K562 (cell line): ENCODE measurements at regions not wholly inside any gene's neighbourhood (a gene's known extent, or its start where the extent isn't known, plus 50 kb on each side); places are given as distances from the start of the nearest gene placed in this dataset.

Experiments
- ATAC-seq: fragments of 200-7000 bp; cut with Tn5 transposase; 3 replicates; pipeline ENCODE4 v1.9.1; 2020; ENCODE audit warnings: moderate library complexity
- BruUV-seq: library from RNA; stranded (reverse); fragments of 400-500 nt; replicated peaks from 2 replicates; lab custom pipeline; 2021; lab: Mats Ljungman, UMichigan
- CTCF ChIA-PET: fragments of 300-600 bp; formaldehyde crosslinking; extraction: SDS; loops from one replicate; lab custom pipeline; 2021; ENCODE audit warnings: low intra/inter-chr PET ratio; lab: Yijun Ruan, JAX
- POLR2A ChIA-PET: fragments of 300-600, 350-650 bp; sonication (Branson Sonifier 250); formaldehyde crosslinking; extraction: SDS; loops from one replicate; lab custom pipeline; 2021; ENCODE audit warnings: antibody characterized with exemption, inconsistent platforms; lab: Yijun Ruan, JAX
- DNase-seq, 4 experiments: peaks; one replicate each; pipeline versions ENCODE4 v3.0.0 to v3.0.0-alpha.2; 2011 to 2018; ENCODE audit warnings: low spot score in 3 of 4, mixed read lengths in 3 of 4; ENCODE audit errors: extremely low read depth in 1 of 4
- FAIRE-seq: peaks from 2 replicates; lab custom pipeline; 2011; peaks lifted over from hg19 to GRCh38; lab: Jason Lieb, UNC
- H2AFZ ChIP-seq: 2 replicates; pipeline ENCODE4 v1.6.0; 2011; ENCODE audit warnings: low read depth, low read length, control low read depth, inconsistent platforms
- H3K27ac ChIP-seq: fragments of 200-600 bp; 3 replicates; pipeline ENCODE4 v1.8.0; 2011; ENCODE audit warnings: low read depth, mild to moderate bottlenecking, control low read depth, inconsistent platforms, low read length, moderate library complexity, mixed read lengths; ENCODE audit errors: extremely low read depth
- H3K27me3 ChIP-seq, 2 experiments: fragments of 300-600 bp in 1 of 2; 2 replicates in 1 of 2; 3 replicates in 1 of 2; pipeline versions ENCODE4 v1.6.0 to v1.8.0; 2011; ENCODE audit warnings: inconsistent platforms in 2 of 2, low read length in 2 of 2, mild to moderate bottlenecking in 1 of 2, mixed read lengths in 1 of 2, moderate library complexity in 1 of 2; ENCODE audit not compliant: control insufficient read depth in 2 of 2, insufficient read depth in 2 of 2
- H3K36me3 ChIP-seq: fragments of 300-600 bp; 3 replicates; pipeline ENCODE4 v1.8.0; 2011; ENCODE audit warnings: mild to moderate bottlenecking, low read length, inconsistent platforms; ENCODE audit not compliant: control insufficient read depth, insufficient read depth
- H3K4me1 ChIP-seq, 2 experiments: fragments of 200-600 bp in 1 of 2; replicated peaks in 1 of 2; 2 replicates in 1 of 2; 3 replicates in 1 of 2; pipeline versions ENCODE4 v1.5.1 to v1.8.0; 2011; ENCODE audit warnings: inconsistent platforms in 2 of 2, low read length in 2 of 2, mild to moderate bottlenecking in 1 of 2, mixed read lengths in 1 of 2, moderate library complexity in 1 of 2; ENCODE audit not compliant: control insufficient read depth in 2 of 2, insufficient read depth in 2 of 2
- H3K4me2 ChIP-seq: 2 replicates; pipeline ENCODE4 v1.6.1; 2011; ENCODE audit warnings: low read length, control low read depth, inconsistent platforms, mixed read lengths; ENCODE audit not compliant: insufficient read depth
- H3K4me3 ChIP-seq: fragments of 200-600 bp; sonication (generic), shearing (Covaris generic); 2 replicates; pipeline ENCODE4 v1.5.1; 2016; ENCODE audit warnings: control low read depth, inconsistent platforms
- H3K79me2 ChIP-seq: fragments of 200-600 bp; 3 replicates; pipeline ENCODE4 v1.8.0; 2011; ENCODE audit warnings: low read length, inconsistent platforms; ENCODE audit not compliant: control insufficient read depth, insufficient read depth
- H3K9ac ChIP-seq, 2 experiments: 2 replicates each; pipeline versions ENCODE4 v1.6.0 to v1.6.1; 2011; ENCODE audit warnings: low read depth in 2 of 2, low read length in 2 of 2, control low read depth in 1 of 2, inconsistent platforms in 1 of 2, mild to moderate bottlenecking in 1 of 2, mixed read lengths in 1 of 2; ENCODE audit not compliant: insufficient read depth in 1 of 2
- H3K9me1 ChIP-seq: one replicate; pipeline ENCODE4 v1.6.0; 2011; ENCODE audit warnings: inconsistent platforms, mild to moderate bottlenecking, low read length, moderate library complexity; ENCODE audit not compliant: control insufficient read depth, insufficient read depth
- H3K9me3 ChIP-seq: replicated peaks from 2 replicates; pipeline ENCODE4 v1.5.1; 2011; ENCODE audit warnings: low read depth, low read length, inconsistent platforms; ENCODE audit not compliant: control insufficient read depth, insufficient read depth
- H4K20me1 ChIP-seq: replicated peaks from 2 replicates; pipeline ENCODE4 v1.6.1; 2011; ENCODE audit warnings: low read length, inconsistent platforms, mixed read lengths; ENCODE audit not compliant: control insufficient read depth, insufficient read depth
- ELF2 ChIP-seq: fragments of 250-450 bp; sonication (Bioruptor Pico); IDR thresholded peaks from 2 replicates; pipeline ENCODE4 v1.5.0; 2021; ENCODE audit warnings: mild to moderate bottlenecking
- HNRNPK ChIP-seq: fragments of 200-400 bp; formaldehyde crosslinking; IDR thresholded peaks from one replicate; pipeline ENCODE4 v1.6.1; 2018; ENCODE audit warnings: mild to moderate bottlenecking, low read depth, low read length; ENCODE audit not compliant: poor library complexity, severe bottlenecking
- NFIX ChIP-seq: fragments of 250-450 bp; sonication (Bioruptor Pico); IDR thresholded peaks from 2 replicates; pipeline ENCODE4 v1.4.0; 2020; ENCODE audit warnings: low read depth, mild to moderate bottlenecking, moderate library complexity
- RAD51 ChIP-seq: fragments of 450-650 bp; IDR thresholded peaks from 2 replicates; pipeline ENCODE4 v1.7.1; 2016; ENCODE audit warnings: low read depth, mild to moderate bottlenecking, borderline replicate concordance
- RB1 ChIP-seq: fragments of 450-650 bp; IDR thresholded peaks from 2 replicates; pipeline ENCODE4 v1.6.1; 2017; ENCODE audit warnings: low read depth, mild to moderate bottlenecking
- SPI1 ChIP-seq: IDR thresholded peaks from 2 replicates; pipeline ENCODE4 v1.6.1; 2011; ENCODE audit warnings: low read depth, low read length, control low read depth, borderline replicate concordance
- ZNF584 ChIP-seq: fragments of 200-800 bp; sonication (Bioruptor generic); IDR thresholded peaks from 2 replicates; pipeline ENCODE4 v1.6.1; 2016; ENCODE audit warnings: low read depth, mild to moderate bottlenecking, missing genetic modification characterization, missing compliant biosample characterization
- ZNF764 ChIP-seq: fragments of 250-450 bp; sonication (Bioruptor Pico); IDR thresholded peaks from 2 replicates; pipeline ENCODE4 v1.4.0; 2020; ENCODE audit warnings: low read depth, mild to moderate bottlenecking, moderate library complexity
- ZNF780A ChIP-seq: fragments of 250-450 bp; sonication (Bioruptor Pico); IDR thresholded peaks from 2 replicates; pipeline ENCODE4 v1.5.0; 2021; ENCODE audit warnings: mild to moderate bottlenecking
- WGBS: fragments of 100-300 bp; shearing (Covaris generic); methylation state at CpG from one replicate; pipeline ENCODE4 v1.1.6; 2016; ENCODE audit warnings: low coverage, mixed read lengths; ENCODE audit not compliant: insufficient coverage; ENCODE audit errors: missing lambda C conversion rate; 5-methylcytosine and 5-hydroxymethylcytosine counted together
- in situ Hi-C: fragments of 300-500 bp; cut with MboI; formaldehyde crosslinking; loops from 4 replicates; pipeline ENCODE4 v1.15.0; 2018; ENCODE audit warnings: inconsistent platforms, mixed read lengths
- intact Hi-C: fragments of 100-400 bp; cut with micrococcal nuclease; formaldehyde crosslinking; loops from 2 replicates; pipeline ENCODE4 v1.14.2; 2022
- TF ChIP-seq, protein P1 (sequence below): sonication (generic); formaldehyde crosslinking; IDR thresholded peaks from 2 replicates; pipeline ENCODE4 v1.8.0; 2022; ENCODE audit warnings: mild to moderate bottlenecking, missing genetic modification reagents, borderline replicate concordance
- TF ChIP-seq, protein P2 (sequence below): sonication (generic); formaldehyde crosslinking; IDR thresholded peaks from 2 replicates; pipeline ENCODE4 v1.8.0; 2023; ENCODE audit warnings: mild to moderate bottlenecking, missing genetic modification reagents
- TF ChIP-seq, protein P3 (sequence below): sonication (generic); formaldehyde crosslinking; IDR thresholded peaks from 2 replicates; pipeline ENCODE4 v1.8.1; 2023; ENCODE audit warnings: mild to moderate bottlenecking, missing genetic modification reagents
- TF ChIP-seq, protein P4 (sequence below): fragments of 250-450 bp; sonication (Bioruptor Pico); IDR thresholded peaks from 2 replicates; pipeline ENCODE4 v1.5.0; 2020; ENCODE audit warnings: mild to moderate bottlenecking

DNA sequence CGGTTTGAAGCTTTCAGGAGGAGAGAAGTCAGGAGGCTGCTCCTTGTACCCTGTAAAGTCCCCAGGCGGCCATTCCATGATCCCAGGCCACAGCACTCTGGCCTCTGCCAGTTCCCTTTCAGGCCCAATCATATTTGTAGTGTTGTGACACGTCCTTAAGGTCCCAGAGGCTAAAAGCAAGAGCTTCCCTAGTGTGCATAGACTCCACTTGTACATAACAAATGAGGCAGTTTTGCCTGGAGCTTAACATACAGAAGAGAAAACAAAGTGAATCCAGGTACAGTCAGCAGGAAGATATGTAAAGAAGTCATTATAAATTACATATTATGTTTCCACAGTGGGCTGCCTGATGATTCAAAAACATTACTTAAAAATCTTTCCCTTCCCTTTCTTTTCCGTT is 81.1 kb upstream of the RPH3A start:
- POLR2A ChIA-PET = interaction anchor here (0.7 kb wide), 1 partner anchor 160 kb away, joined by 3 read pairs; no protein-coding TSS in a partner anchor
- no TSS peak for BruUV-seq
- Histone ChIP-seq H3K4me1 (no peaks in the 10 kb centered on the region), H3K4me3 (no peak overlapping the region), H4K20me1 (no peaks in the 10 kb centered on the region; the same call in 1 of the 2 replicates), H2AFZ (no peak overlapping the region), H3K27me3 (peaks cover 10 to 18% of the 10 kb centered on the region in 2 experiments; a peak in 4 of 5 replicates), H3K27ac (no peak overlapping the region), H3K9ac (no peak overlapping the region), H3K9me3 (no peaks in the 10 kb centered on the region), H3K4me2 (no peak overlapping the region), H3K79me2 (no peaks in the 10 kb centered on the region), H3K9me1 (no peaks in the 10 kb centered on the region), H3K36me3 (no peaks in the 10 kb centered on the region)
- TF ChIP-seq NFIX (CRISPR knock-in tag) (no peak), ZNF780A (CRISPR knock-in tag) (no peak), RB1 (no peak), ZNF764 (CRISPR knock-in tag) (no peak), ELF2 (CRISPR knock-in tag) (no peak), ZNF584 (no peak), HNRNPK (no peak), SPI1 (no peak), RAD51 (no peak)
- TF ChIP-seq, protein P1, sequence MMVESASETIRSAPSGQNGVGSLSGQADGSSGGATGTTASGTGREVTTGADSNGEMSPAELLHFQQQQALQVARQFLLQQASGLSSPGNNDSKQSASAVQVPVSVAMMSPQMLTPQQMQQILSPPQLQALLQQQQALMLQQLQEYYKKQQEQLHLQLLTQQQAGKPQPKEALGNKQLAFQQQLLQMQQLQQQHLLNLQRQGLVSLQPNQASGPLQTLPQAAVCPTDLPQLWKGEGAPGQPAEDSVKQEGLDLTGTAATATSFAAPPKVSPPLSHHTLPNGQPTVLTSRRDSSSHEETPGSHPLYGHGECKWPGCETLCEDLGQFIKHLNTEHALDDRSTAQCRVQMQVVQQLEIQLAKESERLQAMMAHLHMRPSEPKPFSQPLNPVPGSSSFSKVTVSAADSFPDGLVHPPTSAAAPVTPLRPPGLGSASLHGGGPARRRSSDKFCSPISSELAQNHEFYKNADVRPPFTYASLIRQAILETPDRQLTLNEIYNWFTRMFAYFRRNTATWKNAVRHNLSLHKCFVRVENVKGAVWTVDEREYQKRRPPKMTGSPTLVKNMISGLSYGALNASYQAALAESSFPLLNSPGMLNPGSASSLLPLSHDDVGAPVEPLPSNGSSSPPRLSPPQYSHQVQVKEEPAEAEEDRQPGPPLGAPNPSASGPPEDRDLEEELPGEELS (CRISPR knock-in tag) = no peak
- TF ChIP-seq, protein P2, sequence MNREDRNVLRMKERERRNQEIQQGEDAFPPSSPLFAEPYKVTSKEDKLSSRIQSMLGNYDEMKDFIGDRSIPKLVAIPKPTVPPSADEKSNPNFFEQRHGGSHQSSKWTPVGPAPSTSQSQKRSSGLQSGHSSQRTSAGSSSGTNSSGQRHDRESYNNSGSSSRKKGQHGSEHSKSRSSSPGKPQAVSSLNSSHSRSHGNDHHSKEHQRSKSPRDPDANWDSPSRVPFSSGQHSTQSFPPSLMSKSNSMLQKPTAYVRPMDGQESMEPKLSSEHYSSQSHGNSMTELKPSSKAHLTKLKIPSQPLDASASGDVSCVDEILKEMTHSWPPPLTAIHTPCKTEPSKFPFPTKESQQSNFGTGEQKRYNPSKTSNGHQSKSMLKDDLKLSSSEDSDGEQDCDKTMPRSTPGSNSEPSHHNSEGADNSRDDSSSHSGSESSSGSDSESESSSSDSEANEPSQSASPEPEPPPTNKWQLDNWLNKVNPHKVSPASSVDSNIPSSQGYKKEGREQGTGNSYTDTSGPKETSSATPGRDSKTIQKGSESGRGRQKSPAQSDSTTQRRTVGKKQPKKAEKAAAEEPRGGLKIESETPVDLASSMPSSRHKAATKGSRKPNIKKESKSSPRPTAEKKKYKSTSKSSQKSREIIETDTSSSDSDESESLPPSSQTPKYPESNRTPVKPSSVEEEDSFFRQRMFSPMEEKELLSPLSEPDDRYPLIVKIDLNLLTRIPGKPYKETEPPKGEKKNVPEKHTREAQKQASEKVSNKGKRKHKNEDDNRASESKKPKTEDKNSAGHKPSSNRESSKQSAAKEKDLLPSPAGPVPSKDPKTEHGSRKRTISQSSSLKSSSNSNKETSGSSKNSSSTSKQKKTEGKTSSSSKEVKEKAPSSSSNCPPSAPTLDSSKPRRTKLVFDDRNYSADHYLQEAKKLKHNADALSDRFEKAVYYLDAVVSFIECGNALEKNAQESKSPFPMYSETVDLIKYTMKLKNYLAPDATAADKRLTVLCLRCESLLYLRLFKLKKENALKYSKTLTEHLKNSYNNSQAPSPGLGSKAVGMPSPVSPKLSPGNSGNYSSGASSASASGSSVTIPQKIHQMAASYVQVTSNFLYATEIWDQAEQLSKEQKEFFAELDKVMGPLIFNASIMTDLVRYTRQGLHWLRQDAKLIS (CRISPR knock-in tag) = no peak
- TF ChIP-seq, protein P3, sequence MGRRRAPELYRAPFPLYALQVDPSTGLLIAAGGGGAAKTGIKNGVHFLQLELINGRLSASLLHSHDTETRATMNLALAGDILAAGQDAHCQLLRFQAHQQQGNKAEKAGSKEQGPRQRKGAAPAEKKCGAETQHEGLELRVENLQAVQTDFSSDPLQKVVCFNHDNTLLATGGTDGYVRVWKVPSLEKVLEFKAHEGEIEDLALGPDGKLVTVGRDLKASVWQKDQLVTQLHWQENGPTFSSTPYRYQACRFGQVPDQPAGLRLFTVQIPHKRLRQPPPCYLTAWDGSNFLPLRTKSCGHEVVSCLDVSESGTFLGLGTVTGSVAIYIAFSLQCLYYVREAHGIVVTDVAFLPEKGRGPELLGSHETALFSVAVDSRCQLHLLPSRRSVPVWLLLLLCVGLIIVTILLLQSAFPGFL (CRISPR knock-in tag) = no peak
- TF ChIP-seq, protein P4, sequence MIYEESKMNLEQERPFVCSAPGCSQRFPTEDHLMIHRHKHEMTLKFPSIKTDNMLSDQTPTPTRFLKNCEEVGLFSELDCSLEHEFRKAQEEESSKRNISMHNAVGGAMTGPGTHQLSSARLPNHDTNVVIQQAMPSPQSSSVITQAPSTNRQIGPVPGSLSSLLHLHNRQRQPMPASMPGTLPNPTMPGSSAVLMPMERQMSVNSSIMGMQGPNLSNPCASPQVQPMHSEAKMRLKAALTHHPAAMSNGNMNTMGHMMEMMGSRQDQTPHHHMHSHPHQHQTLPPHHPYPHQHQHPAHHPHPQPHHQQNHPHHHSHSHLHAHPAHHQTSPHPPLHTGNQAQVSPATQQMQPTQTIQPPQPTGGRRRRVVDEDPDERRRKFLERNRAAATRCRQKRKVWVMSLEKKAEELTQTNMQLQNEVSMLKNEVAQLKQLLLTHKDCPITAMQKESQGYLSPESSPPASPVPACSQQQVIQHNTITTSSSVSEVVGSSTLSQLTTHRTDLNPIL (CRISPR knock-in tag) = no peak
- in situ Hi-C loops (no loop called here), intact Hi-C loops (no loop called here)
- DNase-seq (no peak), ATAC-seq (no peak), FAIRE-seq (no peak)
- CTCF ChIA-PET = no interaction called here
- WGBS = 5% methylated on average over 3 of the region's 4 CpGs
